ENCODE measurements at regions not wholly inside any gene's neighbourhood (a gene's known extent, or its start where the extent isn't known, plus 50 kb on each side); places are given as distances from the start of the nearest gene placed in this dataset.

- no peak for DNase-seq
- no peaks in the 10 kb centered on the region for H3K36me3 ChIP-seq
- H3K27ac ChIP-seq = no peak overlapping the region
- intact Hi-C loops (cut with DNase I; ENCODE audit: low total_unique reads) = no loop called here
- H3K27me3 ChIP-seq = no peaks in the 10 kb centered on the region
- no peak for TF ChIP-seq POLR2A (IDR thresholded peaks at IDR 0.05)
- TF ChIP-seq, protein P1, sequence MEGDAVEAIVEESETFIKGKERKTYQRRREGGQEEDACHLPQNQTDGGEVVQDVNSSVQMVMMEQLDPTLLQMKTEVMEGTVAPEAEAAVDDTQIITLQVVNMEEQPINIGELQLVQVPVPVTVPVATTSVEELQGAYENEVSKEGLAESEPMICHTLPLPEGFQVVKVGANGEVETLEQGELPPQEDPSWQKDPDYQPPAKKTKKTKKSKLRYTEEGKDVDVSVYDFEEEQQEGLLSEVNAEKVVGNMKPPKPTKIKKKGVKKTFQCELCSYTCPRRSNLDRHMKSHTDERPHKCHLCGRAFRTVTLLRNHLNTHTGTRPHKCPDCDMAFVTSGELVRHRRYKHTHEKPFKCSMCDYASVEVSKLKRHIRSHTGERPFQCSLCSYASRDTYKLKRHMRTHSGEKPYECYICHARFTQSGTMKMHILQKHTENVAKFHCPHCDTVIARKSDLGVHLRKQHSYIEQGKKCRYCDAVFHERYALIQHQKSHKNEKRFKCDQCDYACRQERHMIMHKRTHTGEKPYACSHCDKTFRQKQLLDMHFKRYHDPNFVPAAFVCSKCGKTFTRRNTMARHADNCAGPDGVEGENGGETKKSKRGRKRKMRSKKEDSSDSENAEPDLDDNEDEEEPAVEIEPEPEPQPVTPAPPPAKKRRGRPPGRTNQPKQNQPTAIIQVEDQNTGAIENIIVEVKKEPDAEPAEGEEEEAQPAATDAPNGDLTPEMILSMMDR (IDR thresholded peaks at IDR 0.05) = no peak
- H3K4me1 ChIP-seq = no peaks in the 10 kb centered on the region
- H3K9me3 ChIP-seq = no peaks in the 10 kb centered on the region
- H3K4me3 ChIP-seq = no peak overlapping the region
Measured at GRCh38 chr2:200174433-200175216, 131.9 kb upstream of the SPATS2L start.

- Histone ChIP-seq H3K4me3 (no peak overlapping the region), H3K27ac (no peak overlapping the region), H3K9me3 (no peaks in the 10 kb centered on the region), H3K4me1 (no peaks in the 10 kb centered on the region), H3K36me3 (no peaks in the 10 kb centered on the region), H3K27me3 (no peaks in the 10 kb centered on the region)
- TF ChIP-seq, protein P1 (IDR thresholded peaks at IDR 0.05) = no peak
- TF ChIP-seq POLR2A (IDR thresholded peaks at IDR 0.05) = no peak
- intact Hi-C loops (cut with DNase I; ENCODE audit: low total_unique reads) = no loop called here
- DNase-seq = no peak
Measured at GRCh38 chr2:200177971-200178911, 128.3 kb upstream of the SPATS2L start.

- Histone ChIP-seq H3K36me3 (no peaks in the 10 kb centered on the region), H3K4me3 (no peak overlapping the region), H3K27me3 (no peaks in the 10 kb centered on the region), H3K4me1 (no peaks in the 10 kb centered on the region), H3K9me3 (no peaks in the 10 kb centered on the region), H3K27ac (no peak overlapping the region)
- intact Hi-C loops (cut with DNase I; ENCODE audit: low total_unique reads) = no loop called here
- no peak for DNase-seq
- TF ChIP-seq, protein P1 (IDR thresholded peaks at IDR 0.05) = no peak
- no peak for TF ChIP-seq POLR2A (IDR thresholded peaks at IDR 0.05)
Measured at GRCh38 chr2:200179151-200179550, 127.3 kb upstream of the SPATS2L start.

GRCh38 chr2:200180943-200181342 is 125.5 kb upstream of the SPATS2L start:
- DNase-seq = no peak
- H3K36me3 ChIP-seq = no peaks in the 10 kb centered on the region
- H3K9me3 ChIP-seq = no peaks in the 10 kb centered on the region
- no peaks in the 10 kb centered on the region for H3K27me3 ChIP-seq
- H3K27ac ChIP-seq = no peak overlapping the region
- intact Hi-C loops (cut with DNase I; ENCODE audit: low total_unique reads) = no loop called here
- H3K4me3 ChIP-seq = no peak overlapping the region
- TF ChIP-seq, protein P1 (IDR thresholded peaks at IDR 0.05) = no peak
- TF ChIP-seq POLR2A (IDR thresholded peaks at IDR 0.05) = no peak
- no peaks in the 10 kb centered on the region for H3K4me1 ChIP-seq

- Histone ChIP-seq H3K27ac (no peak overlapping the region), H3K4me1 (no peaks in the 10 kb centered on the region), H3K36me3 (no peaks in the 10 kb centered on the region), H3K9me3 (no peaks in the 10 kb centered on the region), H3K27me3 (no peaks in the 10 kb centered on the region), H3K4me3 (no peak overlapping the region)
- TF ChIP-seq, protein P1 (IDR thresholded peaks at IDR 0.05) = no peak
- intact Hi-C loops (cut with DNase I; ENCODE audit: low total_unique reads) = no loop called here
- no peak for DNase-seq
Measured at GRCh38 chr2:200181755-200182154, 124.7 kb upstream of the SPATS2L start.

All from uterus (tissue), 3 donors.